ENCODE measurements at regions not wholly inside any gene's neighbourhood (a gene's known extent, or its start where the extent isn't known, plus 50 kb on each side); places are given as distances from the start of the nearest gene placed in this dataset.
"Not testable (repeated sequence)": the region's sequence is repeated elsewhere in the genome, so short reads cannot be mapped to it uniquely, and the experiment has no call there.

DNA sequence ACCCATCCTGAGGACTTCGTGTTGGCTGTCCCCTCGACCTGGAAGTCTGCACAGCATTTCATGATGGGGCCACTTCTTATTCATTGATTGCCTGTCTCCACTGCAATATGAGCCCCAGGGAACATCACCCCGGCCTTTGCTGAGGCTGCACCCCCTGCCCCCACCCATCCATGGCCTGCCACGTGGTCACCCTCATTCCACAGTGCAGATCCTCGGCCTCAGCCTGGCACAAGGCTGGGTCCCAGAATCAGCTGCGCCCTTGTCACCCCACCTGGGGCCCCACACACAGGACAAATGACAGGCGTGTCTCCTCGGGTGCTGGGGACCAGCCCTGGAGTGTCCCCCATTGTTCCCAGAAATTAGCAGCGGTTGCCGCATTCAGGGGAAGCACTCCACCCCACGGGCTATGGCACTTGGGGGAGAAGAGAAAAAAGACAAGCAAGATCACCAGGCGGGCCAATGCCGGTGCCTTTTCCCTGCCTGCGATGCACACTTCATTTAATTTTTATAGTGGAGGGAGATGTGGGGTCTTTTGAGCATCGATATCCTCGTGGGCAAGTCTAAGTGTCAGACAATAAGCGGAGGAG lies 157.4 kb downstream of the INHBB start:
- DNase-seq, result no peak

DNA sequence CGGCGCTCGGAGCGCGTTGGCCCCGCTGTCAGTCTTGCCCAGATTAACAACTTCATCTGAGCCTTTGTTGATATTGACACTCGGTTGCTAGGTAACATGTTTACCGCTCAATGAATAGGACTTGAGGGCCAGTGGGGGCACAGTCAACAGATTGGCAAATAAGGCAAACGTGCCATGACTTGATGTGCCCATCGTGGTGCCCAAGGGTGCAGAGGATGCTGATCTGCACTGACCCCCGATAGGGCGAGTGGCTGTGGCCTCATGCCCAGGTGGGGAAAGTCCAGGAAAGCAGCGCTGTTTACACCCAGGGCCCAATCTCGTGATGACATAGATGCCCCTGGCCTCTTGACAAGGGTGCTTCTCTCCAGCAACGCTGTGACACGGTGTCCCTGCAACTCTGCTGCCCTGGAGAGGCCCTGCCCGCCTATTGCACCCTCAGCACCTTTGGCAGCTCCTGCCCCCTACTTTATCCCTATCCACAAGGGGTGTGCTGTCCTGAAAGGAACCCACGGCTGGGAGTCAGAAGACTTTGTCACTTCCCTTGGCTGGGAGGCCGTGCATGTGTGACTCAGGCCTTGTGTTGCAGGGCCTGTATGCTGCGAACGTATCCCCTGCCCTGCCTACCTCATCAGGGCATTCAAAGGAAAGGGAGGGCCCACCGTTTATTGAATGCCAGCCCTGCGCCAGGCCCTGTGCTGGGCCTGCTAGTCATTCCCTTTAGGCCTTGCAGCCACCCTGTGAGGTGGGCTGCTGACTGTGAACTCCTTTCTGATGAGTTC lies 158.0 kb downstream of the INHBB start:
- DNase-seq, result no peak

DNA sequence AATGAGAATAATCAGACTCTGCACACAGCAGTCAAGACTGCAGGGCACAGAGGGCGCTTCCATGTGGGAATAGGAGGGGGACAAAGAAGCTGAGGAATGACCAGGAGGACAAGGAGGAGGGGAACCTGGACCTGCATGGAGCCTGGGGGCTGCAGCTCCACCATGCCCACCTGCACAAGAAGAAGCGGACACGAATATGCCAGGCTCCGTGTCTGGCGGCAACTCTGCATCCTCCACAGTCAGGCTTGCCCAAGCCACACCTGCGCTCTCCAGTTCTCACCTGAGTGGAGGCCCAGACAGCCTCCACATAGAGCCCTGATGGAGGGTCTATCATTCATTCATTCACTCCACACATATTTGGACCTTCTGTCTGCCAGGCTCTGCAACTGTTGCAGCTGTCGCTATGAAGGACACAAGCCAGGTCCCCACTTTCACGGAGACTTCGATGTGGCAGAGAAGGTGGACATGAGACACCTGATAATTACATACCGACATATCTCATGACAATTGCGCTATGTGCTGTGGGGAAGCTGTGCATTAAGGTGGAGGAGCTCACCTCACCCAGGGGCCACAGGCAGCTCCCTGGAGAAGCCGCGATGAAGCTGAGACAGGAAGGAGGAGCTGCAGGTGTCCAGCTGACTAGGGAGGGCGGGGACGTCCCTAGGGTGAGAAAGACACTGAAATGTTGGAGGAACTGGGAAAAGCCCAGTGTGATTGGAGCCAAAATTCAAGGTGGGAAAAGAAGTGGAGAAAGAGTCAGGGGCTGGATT lies 159.2 kb downstream of the INHBB start:
- no peak for DNase-seq

DNA sequence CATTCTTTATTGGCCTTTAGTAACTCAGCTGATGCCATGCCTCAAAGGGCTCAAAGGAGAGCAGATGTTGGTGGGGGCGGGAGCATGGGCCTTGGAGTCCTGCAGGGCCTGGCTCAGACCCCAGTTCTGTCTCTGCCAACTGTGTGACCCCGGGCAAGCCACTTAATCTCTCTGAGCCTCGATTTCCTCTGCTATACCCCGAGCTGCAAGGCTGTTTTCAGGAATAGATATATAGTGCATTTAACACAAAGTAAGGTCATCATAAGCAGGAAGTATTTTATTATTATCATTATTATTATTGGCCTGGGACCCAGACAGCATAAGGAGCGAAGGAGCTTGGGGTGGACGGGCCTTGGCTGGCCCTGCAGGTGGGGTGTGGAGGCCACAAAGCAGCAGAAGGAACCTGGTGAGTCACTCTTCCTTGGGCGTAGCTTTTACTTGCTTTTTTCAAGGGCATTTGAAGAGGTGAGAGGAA lies 162.7 kb downstream of the INHBB start:
- DNase-seq, result no peak

DNA sequence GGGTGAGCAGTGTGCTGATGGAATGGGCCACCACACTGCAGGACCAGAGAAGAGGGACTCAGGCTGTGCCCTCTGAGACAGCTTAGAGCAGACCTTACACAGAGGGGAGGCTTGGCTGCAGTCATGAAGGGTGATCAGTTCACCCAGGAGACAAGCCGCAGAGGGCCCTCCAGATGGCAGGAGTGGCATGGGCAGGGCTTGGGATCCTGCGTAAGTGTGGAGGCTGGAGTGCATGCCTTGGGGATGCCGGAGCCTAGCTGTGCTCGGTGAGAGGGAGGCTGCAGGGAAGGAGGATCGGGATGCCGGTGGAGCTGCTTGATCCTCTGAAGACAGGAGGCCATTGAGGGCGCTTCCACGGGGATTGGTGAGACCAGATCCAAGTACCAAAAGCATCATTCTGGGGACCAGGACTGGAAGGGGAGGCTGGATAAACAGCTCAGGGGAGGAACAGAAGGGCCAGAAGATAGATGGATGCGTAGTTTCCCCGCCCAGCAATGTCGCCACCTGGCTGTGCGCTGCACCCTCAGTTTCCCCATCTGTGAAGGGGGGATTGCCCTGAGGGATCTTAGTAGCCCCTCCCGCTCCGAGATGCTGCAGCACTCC lies 163.4 kb downstream of the INHBB start:
- no peak for DNase-seq

DNA sequence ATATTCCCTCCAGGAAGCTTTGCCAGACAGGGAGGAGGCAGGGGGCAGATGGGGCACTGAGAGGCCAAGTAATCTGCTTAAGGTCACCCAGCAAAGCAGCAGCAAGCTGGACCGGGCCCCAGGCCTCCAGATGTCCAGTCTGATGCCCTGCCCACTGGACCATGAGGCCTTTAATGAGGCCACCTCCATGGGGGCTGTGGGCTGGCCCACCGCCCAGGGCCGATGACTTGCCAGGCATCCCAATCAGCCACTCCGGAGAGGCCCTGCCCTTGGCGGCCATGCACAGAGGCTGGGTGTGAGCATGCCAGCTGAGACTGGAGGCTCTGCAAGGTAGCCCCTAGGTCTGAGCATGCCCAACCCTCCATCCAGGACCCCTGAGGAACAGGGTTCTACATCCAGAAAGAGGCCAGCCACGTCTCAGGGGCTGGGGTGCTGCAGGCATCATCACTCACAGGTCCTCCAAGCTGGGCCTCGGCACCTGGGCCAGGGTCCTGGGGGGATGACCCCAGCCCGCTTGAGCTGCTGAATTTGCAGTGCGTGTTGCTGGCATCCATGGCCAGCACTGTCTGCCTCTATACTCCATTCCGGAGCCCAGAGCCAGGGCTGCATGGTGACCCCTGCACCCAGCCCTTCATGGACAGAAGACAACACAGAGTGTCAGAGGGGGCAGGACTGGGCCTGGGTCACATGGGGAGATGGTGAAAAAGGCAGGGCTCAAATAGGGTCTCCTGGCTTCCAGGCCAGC lies 164.2 kb downstream of the INHBB start:
- DNase-seq, result no peak

DNA sequence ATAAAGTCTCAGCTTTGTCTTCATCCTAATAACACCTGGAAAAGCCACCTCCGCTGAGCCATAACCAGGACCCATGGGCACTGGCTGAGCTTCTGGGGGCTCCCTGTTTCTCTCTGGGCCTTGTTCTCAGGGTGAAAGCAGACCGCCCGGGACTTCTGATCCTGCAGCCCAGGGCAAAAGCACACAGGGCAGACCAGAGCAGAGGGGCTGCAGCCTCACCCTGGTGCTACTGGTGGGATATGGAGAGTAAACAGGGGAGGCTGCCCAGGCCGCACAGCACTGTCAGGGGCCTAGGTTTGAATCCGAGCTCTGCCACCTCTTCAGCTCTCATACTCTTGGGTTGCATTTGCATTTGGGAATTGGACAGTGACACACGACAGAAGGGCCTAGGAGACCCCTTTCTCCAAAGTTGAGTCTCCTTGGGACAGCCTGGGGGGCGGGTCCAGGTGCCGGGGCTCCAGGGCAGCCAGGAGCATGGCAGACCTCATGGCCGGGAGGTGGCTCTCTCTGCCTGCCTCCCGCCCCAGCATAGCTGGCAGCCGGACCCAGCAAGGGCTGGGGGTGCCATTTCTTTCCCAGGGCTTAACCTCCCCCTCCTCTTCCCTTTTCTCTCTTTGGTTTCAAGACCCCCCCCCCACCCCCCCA lies 164.9 kb downstream of the INHBB start:
- DNase-seq, result no peak

DNA sequence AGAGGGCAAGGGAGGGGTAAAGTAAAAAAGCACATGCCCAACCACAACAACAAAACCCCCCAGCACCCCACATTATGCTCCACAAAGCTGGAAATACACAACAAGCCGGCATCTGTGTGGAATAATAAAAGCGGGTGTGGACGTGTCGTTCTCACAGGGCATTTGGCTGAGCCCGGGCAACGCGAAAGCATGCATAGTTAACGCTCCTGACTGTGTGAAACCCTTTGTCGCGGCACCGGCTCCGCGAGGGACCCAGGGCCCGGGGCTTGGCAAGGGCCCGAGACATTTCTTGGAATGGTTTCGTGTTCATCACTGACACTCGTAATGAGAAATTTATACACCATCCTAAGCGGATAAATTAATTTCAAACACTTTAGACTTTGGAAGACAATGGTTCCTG lies 165.6 kb downstream of the INHBB start:
- DNase-seq, result no peak

DNA sequence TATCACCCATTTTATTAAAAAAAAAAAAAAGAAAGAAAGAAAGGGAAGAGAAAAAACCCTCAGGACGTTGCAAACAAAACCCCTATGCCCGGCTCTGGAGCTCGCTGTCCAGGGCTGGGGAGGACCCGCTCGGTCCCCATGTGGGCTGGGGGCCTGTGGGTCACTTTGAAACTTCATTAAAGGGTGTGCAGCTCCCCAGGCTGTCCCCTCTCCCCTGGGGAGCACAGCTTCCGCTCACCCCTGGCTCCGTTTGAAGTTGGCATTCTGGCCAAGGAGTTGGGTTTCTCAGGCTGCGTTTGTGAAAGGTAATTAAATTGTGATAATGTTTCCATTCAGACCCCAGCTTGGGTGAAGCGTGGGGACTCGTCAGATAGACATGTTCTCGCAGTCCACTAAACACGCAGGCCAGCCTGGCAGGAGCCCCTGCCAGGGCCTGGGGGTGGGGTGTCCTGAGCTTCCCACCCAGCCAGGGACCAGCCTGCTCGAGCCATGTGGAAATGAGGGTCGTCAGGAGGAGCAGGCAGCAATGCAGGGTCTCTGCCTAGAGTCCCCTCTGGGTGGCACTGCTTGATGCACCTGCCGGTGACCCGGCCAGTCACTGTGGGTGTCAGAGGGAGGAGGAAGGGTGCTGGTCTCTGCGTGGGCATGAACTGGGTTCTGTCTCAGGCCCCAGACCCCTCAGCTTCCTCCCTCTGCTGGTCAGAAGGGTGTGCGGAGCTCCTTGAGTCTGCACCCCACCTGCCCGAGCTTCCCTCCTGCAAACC lies 166.2 kb downstream of the INHBB start:
- DNase-seq, result no peak

DNA sequence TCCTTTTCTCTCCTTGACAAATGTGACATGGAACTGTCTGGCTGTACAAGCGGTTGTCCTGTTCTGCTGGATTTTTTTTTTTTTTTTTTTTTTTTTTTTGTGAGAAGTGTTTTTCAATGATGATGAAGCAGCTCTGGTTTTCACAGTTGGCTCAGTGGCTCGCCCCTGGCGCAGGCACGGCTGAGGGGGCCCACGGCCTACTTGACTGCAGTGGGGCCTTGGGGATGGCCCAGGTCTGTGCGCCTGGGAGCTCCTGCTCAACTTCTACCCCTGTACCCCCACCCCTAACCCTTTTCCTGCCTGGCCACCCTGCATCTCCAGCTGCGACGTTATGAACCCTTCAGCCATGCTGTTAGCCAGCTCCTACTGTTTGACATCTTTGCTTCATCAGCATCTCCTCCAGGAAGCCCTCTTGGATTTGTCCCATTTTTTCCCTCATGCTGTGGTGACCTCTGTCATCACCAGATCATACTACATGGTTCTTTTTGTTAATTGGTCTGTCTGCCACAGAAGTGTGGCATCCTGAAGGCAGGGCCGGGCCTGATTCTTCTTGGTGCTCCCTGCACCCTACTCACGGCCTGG lies 167.9 kb downstream of the INHBB start:
- DNase-seq, result no peak

DNA sequence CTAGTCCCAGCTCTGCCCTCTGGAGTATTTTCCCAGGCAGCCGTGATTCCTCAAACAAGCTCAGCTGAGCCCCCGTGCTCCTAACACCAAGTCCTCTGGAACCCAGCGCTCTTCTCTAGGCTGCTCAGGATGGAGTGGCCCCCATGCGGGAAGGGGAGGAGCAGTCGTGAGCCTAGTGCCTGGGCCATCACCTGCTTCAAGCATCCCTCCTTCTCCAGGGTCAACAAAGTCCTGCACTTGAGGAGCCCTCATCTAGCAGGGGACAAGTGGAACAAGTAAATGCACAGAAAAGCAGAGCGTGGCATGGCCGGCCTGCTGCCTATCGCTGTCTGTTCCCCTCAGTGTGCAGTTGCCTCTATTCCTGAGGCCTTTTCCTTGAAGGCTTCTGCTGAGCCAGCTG lies 168.6 kb downstream of the INHBB start:
- DNase-seq, result no peak

DNA sequence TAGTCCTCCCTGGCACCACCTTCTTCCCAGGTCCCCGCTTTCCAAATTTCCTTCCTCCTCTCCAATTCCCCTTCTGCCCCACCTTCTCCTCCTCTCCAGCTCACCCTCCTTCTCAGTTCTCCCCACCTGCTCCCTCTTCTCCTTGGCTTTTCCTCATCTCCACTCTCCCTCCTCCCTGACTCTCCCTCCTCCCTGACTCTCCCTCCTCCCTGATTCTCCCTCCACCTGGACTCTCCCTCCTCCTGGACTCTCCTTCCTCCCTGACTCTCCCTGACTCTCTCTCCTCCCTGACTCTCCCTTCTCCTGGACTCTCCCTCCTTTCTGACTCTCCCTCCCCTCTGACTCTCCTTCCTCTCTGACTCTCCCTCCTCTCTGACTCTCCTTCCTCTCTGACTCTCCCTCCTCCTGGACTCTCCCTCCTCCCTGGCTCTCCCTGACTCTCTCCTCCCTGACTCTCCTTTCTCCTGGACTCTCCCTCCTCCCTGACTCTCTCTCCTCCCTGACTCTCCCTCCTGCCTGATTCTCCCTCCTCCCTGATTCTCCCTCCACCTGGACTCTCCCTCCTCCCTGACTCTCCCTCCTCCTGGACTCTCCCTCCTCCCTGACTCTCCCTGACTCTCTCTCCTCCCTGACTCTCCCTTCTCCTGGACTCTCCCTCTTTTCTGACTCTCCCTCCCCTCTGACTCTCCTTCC lies 169.3 kb downstream of the INHBB start:
- not testable (repeated sequence) for DNase-seq

DNA sequence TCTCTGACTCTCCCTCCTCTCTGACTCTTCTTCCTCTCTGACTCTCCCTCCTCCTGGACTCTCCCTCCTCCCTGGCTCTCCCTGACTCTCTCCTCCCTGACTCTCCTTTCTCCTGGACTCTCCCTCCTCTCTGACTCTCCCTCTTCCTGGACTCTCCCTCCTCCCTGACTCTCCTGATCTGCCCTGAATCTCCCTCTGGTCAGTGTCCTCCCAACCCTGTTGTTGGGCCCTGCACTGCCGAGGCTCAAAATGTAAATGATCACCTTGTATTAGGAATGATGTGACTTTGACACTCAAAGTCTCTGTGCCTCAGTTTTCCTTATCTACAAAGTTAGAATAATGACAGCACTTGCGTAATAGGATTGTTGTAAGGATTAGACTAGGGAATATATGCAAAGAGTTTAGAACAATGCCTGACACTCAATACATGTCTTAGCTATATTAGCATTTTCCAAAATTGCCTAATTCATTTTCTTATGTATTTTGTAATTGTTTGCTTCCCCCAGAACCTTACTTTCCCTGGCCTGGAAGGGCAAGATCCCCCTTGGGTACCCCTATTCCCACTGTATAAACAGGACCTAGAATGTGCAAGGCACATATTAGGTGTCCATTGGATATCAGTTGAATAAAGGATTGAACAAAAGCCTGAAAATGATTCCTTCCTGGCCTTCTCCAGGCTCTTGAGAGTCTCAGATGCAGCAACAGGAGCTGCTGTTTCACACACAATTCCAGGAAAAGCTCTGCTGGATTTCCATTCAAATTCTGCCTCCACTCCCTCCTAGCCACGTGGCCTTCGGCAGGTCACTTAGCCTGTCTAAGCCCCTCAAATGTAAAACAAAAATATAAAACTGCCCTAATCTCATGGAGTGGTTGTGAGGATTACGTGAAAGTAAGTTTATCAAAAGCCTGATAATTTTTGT lies 170.1 kb downstream of the INHBB start:
- DNase-seq, result no peak

DNA sequence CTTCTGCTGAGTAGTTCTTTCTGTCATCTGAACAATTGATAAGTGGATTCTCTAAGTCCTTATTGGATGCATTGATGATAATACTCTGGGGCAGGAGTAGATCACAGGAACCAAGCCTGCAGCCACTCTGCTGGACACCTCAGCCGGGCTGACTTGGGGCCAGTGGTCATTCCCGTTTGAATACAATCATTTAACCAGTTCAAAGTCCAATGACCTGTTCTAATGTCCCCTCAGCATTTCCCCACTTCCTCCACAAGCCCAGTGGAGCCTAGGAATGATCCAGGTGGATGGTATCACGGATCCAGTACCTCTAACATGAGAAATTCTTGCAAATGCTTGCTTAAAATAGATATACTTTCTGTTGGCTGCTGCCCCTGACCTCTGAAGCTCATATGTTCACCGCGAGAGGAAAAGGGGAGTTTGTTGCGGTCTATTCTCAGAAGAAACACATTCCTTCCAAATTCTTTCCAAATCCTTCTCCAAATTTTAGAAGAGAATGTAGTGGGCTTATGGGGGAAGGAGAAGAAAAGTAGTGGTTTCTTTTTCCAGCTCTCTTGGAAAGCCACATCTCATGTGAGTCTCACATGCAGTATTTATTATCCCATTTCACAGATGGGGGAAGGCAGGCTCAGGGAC lies 170.9 kb downstream of the INHBB start:
- no peak for DNase-seq

DNA sequence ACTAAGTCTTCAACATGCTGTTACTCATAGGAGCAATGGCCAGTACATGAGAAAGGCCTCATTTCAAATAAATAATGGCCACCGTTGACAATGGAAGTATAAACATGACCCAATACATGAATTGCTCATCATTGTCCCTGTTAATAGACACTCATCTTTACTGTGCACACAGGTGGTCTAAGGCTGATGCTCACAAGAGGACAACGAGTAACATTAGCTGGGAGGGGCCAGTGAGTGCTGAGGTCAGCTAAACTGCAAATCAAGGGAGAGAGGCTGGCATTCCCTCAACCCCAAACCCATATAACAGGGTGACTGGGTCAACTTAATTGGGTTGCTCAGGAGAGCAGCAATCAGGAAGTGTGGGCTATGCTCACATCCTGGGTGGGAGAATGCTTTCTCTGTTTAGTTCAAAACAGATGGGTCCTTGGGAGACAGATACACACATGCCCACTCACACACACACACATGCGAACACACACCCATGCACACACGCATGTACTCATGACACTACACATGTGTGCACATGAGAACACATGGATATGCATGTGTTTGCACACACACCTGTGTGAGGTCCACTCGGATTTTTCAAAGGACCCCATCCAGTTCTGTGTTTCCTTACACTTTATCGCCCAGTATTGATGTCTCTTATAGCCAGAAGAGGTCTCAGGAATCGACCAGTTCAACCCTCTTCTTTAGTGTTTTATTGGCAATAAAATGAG lies 172.0 kb downstream of the INHBB start:
- DNase-seq, result no peak

DNA sequence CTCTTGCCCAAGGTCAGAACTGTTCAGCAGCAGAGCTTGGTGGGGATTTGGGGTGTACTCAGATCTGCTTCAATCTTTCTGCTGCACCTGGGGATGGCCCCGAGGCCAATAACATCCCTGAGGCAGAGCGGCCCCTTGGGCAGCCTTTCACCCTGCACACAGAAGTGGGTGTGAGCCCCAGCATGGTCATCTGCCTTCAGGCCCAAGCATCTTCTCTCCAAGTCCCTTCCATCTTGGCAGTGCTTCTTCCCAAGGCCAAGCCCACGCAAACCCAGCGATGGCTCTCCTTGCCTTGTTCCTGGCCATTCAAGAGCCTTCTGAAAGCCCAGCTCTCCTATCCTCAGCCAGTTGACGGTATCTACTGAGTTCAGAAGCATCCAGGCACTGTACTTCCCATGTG lies 172.9 kb downstream of the INHBB start:
- no peak for DNase-seq

DNA sequence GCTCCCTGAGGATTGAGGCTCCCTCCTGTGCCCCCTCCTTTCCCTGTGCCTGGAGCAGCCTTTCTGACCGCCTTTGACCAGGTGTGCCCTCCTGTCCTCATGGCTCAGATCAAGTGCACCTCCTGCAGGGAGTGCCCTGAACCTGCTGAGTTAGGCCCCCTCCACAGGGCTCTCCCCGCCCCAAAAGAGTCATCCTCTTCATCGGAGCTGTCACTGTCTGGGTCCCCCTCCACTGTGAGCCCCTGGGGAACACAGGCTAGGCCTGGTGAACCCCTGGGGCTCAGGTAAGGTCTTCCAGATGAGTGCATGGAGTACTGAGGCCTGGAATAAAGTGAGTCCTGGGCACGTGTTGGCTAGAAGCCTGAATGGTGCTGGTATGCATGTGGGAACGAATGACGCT lies 173.5 kb downstream of the INHBB start:
- DNase-seq, result no peak

DNA sequence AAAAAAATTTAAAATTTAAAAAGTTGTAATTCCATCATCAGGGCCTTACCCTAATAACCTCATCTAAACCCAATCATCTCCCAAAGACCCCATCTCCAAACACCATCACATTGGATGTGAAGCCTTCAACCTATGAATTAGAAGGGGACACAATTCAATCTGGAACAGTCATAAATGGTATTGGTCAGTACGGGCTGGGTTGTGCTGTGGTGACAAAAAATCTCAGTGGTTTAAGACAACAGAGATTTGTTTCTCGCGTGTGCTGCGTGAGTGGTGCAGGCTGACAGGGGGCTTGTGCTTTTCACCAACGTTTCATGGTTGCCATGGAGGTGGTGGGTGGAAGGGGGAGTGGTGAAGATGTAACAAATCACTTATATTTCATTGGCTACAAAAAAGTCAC lies 174.5 kb downstream of the INHBB start:
- no peak for DNase-seq
